CD14-positive monocyte (primary cell): ENCODE measurements at regions not wholly inside any gene's neighbourhood (a gene's known extent, or its start where the extent isn't known, plus 50 kb on each side); places are given as distances from the start of the nearest gene placed in this dataset.

Source experiments
- DNase-seq, 3 donors: peaks; one replicate each; pipeline ENCODE4 v3.0.0-alpha.2; 2011 to 2022
- H2AFZ ChIP-seq: 2 replicates; pipeline ENCODE4 v1.6.0; 2012; ENCODE audit warnings: mild to moderate bottlenecking, low read depth, low read length, inconsistent platforms; ENCODE audit not compliant: insufficient read depth, poor library complexity, severe bottlenecking
- H3K27ac ChIP-seq, 2 donors: 1 replicate in 1 of 2; 2 replicates in 1 of 2; pipeline ENCODE4 v1.5.1; 2012 to 2013; ENCODE audit warnings: low read length in 2 of 2, control low read depth in 1 of 2, inconsistent platforms in 1 of 2, low read depth in 1 of 2, mild to moderate bottlenecking in 1 of 2
- H3K27me3 ChIP-seq, 2 donors: one replicate each; pipeline versions ENCODE4 v1.6.0 to v1.6.1; 2011 to 2013; ENCODE audit warnings: low read length in 2 of 2; ENCODE audit not compliant: control insufficient read depth in 2 of 2, insufficient read depth in 2 of 2
- H3K36me3 ChIP-seq, 2 donors: replicated peaks in 1 of 2; 1 replicate in 1 of 2; 2 replicates in 1 of 2; pipeline versions ENCODE4 v1.5.1 to v1.6.1; 2012 to 2013; ENCODE audit warnings: low read length in 2 of 2, control low read depth in 1 of 2, inconsistent platforms in 1 of 2, mild to moderate bottlenecking in 1 of 2; ENCODE audit not compliant: insufficient read depth in 2 of 2, control insufficient read depth in 1 of 2
- H3K4me1 ChIP-seq, 2 donors: 1 replicate in 1 of 2; 2 replicates in 1 of 2; pipeline versions ENCODE4 v1.5.1 to v1.6.1; 2012 to 2013; ENCODE audit warnings: low read length in 2 of 2, control low read depth in 1 of 2, inconsistent platforms in 1 of 2, mild to moderate bottlenecking in 1 of 2, moderate library complexity in 1 of 2; ENCODE audit not compliant: insufficient read depth in 2 of 2, control insufficient read depth in 1 of 2
- H3K4me2 ChIP-seq: replicated peaks from 2 replicates; pipeline ENCODE3; 2012; ENCODE audit warnings: low read length, moderate library complexity, mild to moderate bottlenecking; ENCODE audit not compliant: poor library complexity, severe bottlenecking; ENCODE audit errors: extremely low read depth
- H3K4me3 ChIP-seq, 3 experiments: fragments of 200-600 bp in 1 of 3; sonication (generic) in 1 of 3; replicated peaks in 1 of 3; 1 replicate in 2 of 3; 2 replicates in 1 of 3; pipeline ENCODE4 v1.5.1; 2011 to 2013; ENCODE audit warnings: low read length in 3 of 3, mild to moderate bottlenecking in 3 of 3, control low read depth in 2 of 3, low read depth in 2 of 3, inconsistent platforms in 1 of 3, moderate library complexity in 1 of 3
- H3K79me2 ChIP-seq: 2 replicates; pipeline ENCODE4 v1.6.0; 2012; ENCODE audit warnings: mild to moderate bottlenecking, control low read depth, inconsistent platforms, low read length, moderate library complexity; ENCODE audit not compliant: insufficient read depth
- H3K9ac ChIP-seq: 2 replicates; pipeline ENCODE4 v1.6.0; 2017; ENCODE audit warnings: low read length, mild to moderate bottlenecking; ENCODE audit not compliant: insufficient read depth, poor library complexity, severe bottlenecking
- H3K9me3 ChIP-seq, 2 donors: replicated peaks in 1 of 2; 1 replicate in 1 of 2; 2 replicates in 1 of 2; pipeline versions ENCODE4 v1.5.1 to v1.6.1; 2012 to 2013; ENCODE audit warnings: low read length in 2 of 2, control low read depth in 1 of 2; ENCODE audit not compliant: control insufficient read depth in 1 of 2, insufficient read depth in 1 of 2
- H4K20me1 ChIP-seq: 2 replicates; pipeline ENCODE4 v1.6.0; 2012; ENCODE audit warnings: mild to moderate bottlenecking, low read length, control low read depth, moderate library complexity; ENCODE audit not compliant: insufficient read depth
- H3K27ac Mint-ChIP-seq, 7 donors: one replicate each; pipeline ENCODE4 v1.8.0; 2020; ENCODE audit warnings: mild to moderate bottlenecking in 7 of 7, mixed read lengths in 7 of 7, moderate library complexity in 6 of 7, inconsistent platforms in 2 of 7
- H3K27me3 Mint-ChIP-seq, 3 donors: one replicate each; pipeline ENCODE4 v1.8.0; 2021 to 2022; ENCODE audit warnings: low read depth in 3 of 3, mild to moderate bottlenecking in 3 of 3, mixed read lengths in 3 of 3, moderate library complexity in 3 of 3, inconsistent platforms in 1 of 3
- H3K36me3 Mint-ChIP-seq, 2 donors: one replicate each; pipeline ENCODE4 v1.8.0; 2020; ENCODE audit warnings: mixed read lengths in 2 of 2, inconsistent platforms in 1 of 2, mild to moderate bottlenecking in 1 of 2
- H3K4me1 Mint-ChIP-seq: one replicate; pipeline ENCODE4 v1.8.0; 2020; ENCODE audit warnings: mild to moderate bottlenecking, mixed read lengths
- H3K4me3 Mint-ChIP-seq, 2 donors: one replicate each; pipeline ENCODE4 v1.8.0; 2020; ENCODE audit warnings: mild to moderate bottlenecking in 2 of 2, mixed read lengths in 2 of 2, moderate library complexity in 1 of 2
- H3K9me3 Mint-ChIP-seq, 7 donors: one replicate each; pipeline ENCODE4 v1.8.0; 2020 to 2022; ENCODE audit warnings: mixed read lengths in 7 of 7, mild to moderate bottlenecking in 6 of 7, moderate library complexity in 6 of 7, inconsistent platforms in 2 of 7
- CTCF ChIP-seq: fragments of 200-600 bp; IDR thresholded peaks from one replicate; pipeline ENCODE4 v1.8.0; 2022; ENCODE audit warnings: antibody characterized with exemption, mild to moderate bottlenecking
- WGBS: methylation state at CpG from one replicate; pipeline ENCODE4 v1.1.5; 2013; ENCODE audit warnings: missing lambda C conversion rate; ENCODE audit not compliant: insufficient coverage; 5-methylcytosine and 5-hydroxymethylcytosine counted together
- intact Hi-C, 2 donors: fragments of 100-400 bp; cut with micrococcal nuclease; formaldehyde crosslinking; loops; one replicate each; pipeline versions ENCODE4 v1.15.0 to v1.15.1; 2023

GRCh38 chr11:133678191-133678590 is 145.9 kb upstream of the OPCML start:
- no CpG with 5 or more reads among the region's 2 CpGs for WGBS
- Mint-ChIP-seq H3K27me3 (peaks cover 0 to 3% (median 0%) of the 10 kb centered on the region in 3 donors), H3K36me3 (no peaks in the 10 kb centered on the region), H3K9me3 (peaks cover 0 to 10% (median 0%) of the 10 kb centered on the region in 7 donors), H3K27ac (no peak overlapping the region), H3K4me3 (no peak overlapping the region), H3K4me1 (no peaks in the 10 kb centered on the region)
- intact Hi-C loops: no loop called here
- Histone ChIP-seq H3K36me3 (no peaks in the 10 kb centered on the region), H3K4me3 (no peak overlapping the region), H3K4me1 (no peaks in the 10 kb centered on the region), H3K9ac (no peak overlapping the region), H3K79me2 (no peaks in the 10 kb centered on the region), H3K27me3 (no peaks in the 10 kb centered on the region), H3K27ac (no peak overlapping the region), H3K4me2 (no peak overlapping the region), H4K20me1 (no peaks in the 10 kb centered on the region), H3K9me3 (no peaks in the 10 kb centered on the region), H2AFZ (no peak overlapping the region)
- no peak for TF ChIP-seq CTCF
- DNase-seq: no peak

GRCh38 chr11:133677387-133677786 is 145.1 kb upstream of the OPCML start:
- Histone ChIP-seq H3K9me3 (no peaks in the 10 kb centered on the region), H3K27me3 (no peaks in the 10 kb centered on the region), H2AFZ (no peak overlapping the region), H3K36me3 (no peaks in the 10 kb centered on the region), H3K4me2 (no peak overlapping the region), H3K9ac (no peak overlapping the region), H3K4me3 (no peak overlapping the region), H3K4me1 (no peaks in the 10 kb centered on the region), H4K20me1 (no peaks in the 10 kb centered on the region), H3K79me2 (no peaks in the 10 kb centered on the region), H3K27ac (no peak overlapping the region)
- H3K4me1 Mint-ChIP-seq: no peaks in the 10 kb centered on the region
- H3K36me3 Mint-ChIP-seq: no peaks in the 10 kb centered on the region
- DNase-seq: no peak
- WGBS: no CpG with 5 or more reads among the region's 3 CpGs
- intact Hi-C loops: no loop called here
- peaks cover 0 to 10% (median 0%) of the 10 kb centered on the region in 7 donors for H3K9me3 Mint-ChIP-seq
- H3K27me3 Mint-ChIP-seq: peaks cover 0 to 3% (median 0%) of the 10 kb centered on the region in 3 donors
- H3K4me3 Mint-ChIP-seq: no peak overlapping the region
- TF ChIP-seq CTCF: no peak
- H3K27ac Mint-ChIP-seq: no peak overlapping the region
